AG09319 (cell line): ENCODE measurements at regions not wholly inside any gene's neighbourhood (a gene's known extent, or its start where the extent isn't known, plus 50 kb on each side); places are given as distances from the start of the nearest gene placed in this dataset.
"Not testable (repeated sequence)": the region's sequence is repeated elsewhere in the genome, so short reads cannot be mapped to it uniquely, and the experiment has no call there.

Source experiments
- DNase-seq: peaks from one replicate; pipeline ENCODE4 v3.0.0-alpha.2; 2010; ENCODE audit warnings: low read depth; ENCODE audit errors: extremely low read depth
- CTCF ChIP-seq: IDR thresholded peaks from 2 replicates; pipeline ENCODE4 v1.5.1; 2011; ENCODE audit warnings: low read depth, mild to moderate bottlenecking, inconsistent platforms, low read length, moderate library complexity

- no peak for DNase-seq
- no peak for TF ChIP-seq CTCF
These were observed 230.7 kb upstream of the MME start for GRCh38 chr3:154849408-154849807.

GRCh38 chr3:154844863-154845262, 235.3 kb upstream of the MME start:
- DNase-seq = no peak

GRCh38 chr3:154843647-154844046, 236.5 kb upstream of the MME start:
- DNase-seq = no peak
- no peak for TF ChIP-seq CTCF

More at GRCh38 chr3:154844863-154845262, 235.3 kb upstream of the MME start:
- no peak for TF ChIP-seq CTCF

GRCh38 chr3:154842536-154842935, 237.6 kb upstream of the MME start:
- TF ChIP-seq CTCF = no peak
- DNase-seq = no peak

GRCh38 chr3:154835639-154836038, 244.5 kb upstream of the MME start:
- no peak for DNase-seq
- TF ChIP-seq CTCF = no peak

- DNase-seq = not testable (repeated sequence)
These were observed 245.3 kb upstream of the MME start for GRCh38 chr3:154834831-154835230.

- no peak for TF ChIP-seq CTCF
- no peak for DNase-seq
These were observed 250.2 kb upstream of the MME start for GRCh38 chr3:154829929-154830328.

- no peak for DNase-seq
- no peak for TF ChIP-seq CTCF
These were observed 260.6 kb upstream of the MME start for GRCh38 chr3:154819491-154819890.
